K562 (cell line): ENCODE measurements at regions not wholly inside any gene's neighbourhood (a gene's known extent, or its start where the extent isn't known, plus 50 kb on each side); places are given as distances from the start of the nearest gene placed in this dataset.

ENCODE experiments used
- ATAC-seq: fragments of 200-7000 bp; cut with Tn5 transposase; 3 replicates; pipeline ENCODE4 v1.9.1; 2020; ENCODE audit warnings: moderate library complexity
- BruUV-seq: library from RNA; stranded (reverse); fragments of 400-500 nt; replicated peaks from 2 replicates; lab custom pipeline; 2021; lab: Mats Ljungman, UMichigan
- CTCF ChIA-PET: fragments of 300-600 bp; formaldehyde crosslinking; extraction: SDS; loops from one replicate; lab custom pipeline; 2021; ENCODE audit warnings: low intra/inter-chr PET ratio; lab: Yijun Ruan, JAX
- POLR2A ChIA-PET: fragments of 300-600, 350-650 bp; sonication (Branson Sonifier 250); formaldehyde crosslinking; extraction: SDS; loops from one replicate; lab custom pipeline; 2021; ENCODE audit warnings: antibody characterized with exemption, inconsistent platforms; lab: Yijun Ruan, JAX
- DNase-seq, 4 experiments: peaks; one replicate each; pipeline versions ENCODE4 v3.0.0 to v3.0.0-alpha.2; 2011 to 2018; ENCODE audit warnings: low spot score in 3 of 4, mixed read lengths in 3 of 4; ENCODE audit errors: extremely low read depth in 1 of 4
- FAIRE-seq: peaks from 2 replicates; lab custom pipeline; 2011; peaks lifted over from hg19 to GRCh38; lab: Jason Lieb, UNC
- H2AFZ ChIP-seq: 2 replicates; pipeline ENCODE4 v1.6.0; 2011; ENCODE audit warnings: low read depth, low read length, control low read depth, inconsistent platforms
- H3K27ac ChIP-seq: fragments of 200-600 bp; 3 replicates; pipeline ENCODE4 v1.8.0; 2011; ENCODE audit warnings: low read depth, mild to moderate bottlenecking, control low read depth, inconsistent platforms, low read length, moderate library complexity, mixed read lengths; ENCODE audit errors: extremely low read depth
- H3K27me3 ChIP-seq, 2 experiments: fragments of 300-600 bp in 1 of 2; 2 replicates in 1 of 2; 3 replicates in 1 of 2; pipeline versions ENCODE4 v1.6.0 to v1.8.0; 2011; ENCODE audit warnings: inconsistent platforms in 2 of 2, low read length in 2 of 2, mild to moderate bottlenecking in 1 of 2, mixed read lengths in 1 of 2, moderate library complexity in 1 of 2; ENCODE audit not compliant: control insufficient read depth in 2 of 2, insufficient read depth in 2 of 2
- H3K36me3 ChIP-seq: fragments of 300-600 bp; 3 replicates; pipeline ENCODE4 v1.8.0; 2011; ENCODE audit warnings: mild to moderate bottlenecking, low read length, inconsistent platforms; ENCODE audit not compliant: control insufficient read depth, insufficient read depth
- H3K4me1 ChIP-seq, 2 experiments: fragments of 200-600 bp in 1 of 2; replicated peaks in 1 of 2; 2 replicates in 1 of 2; 3 replicates in 1 of 2; pipeline versions ENCODE4 v1.5.1 to v1.8.0; 2011; ENCODE audit warnings: inconsistent platforms in 2 of 2, low read length in 2 of 2, mild to moderate bottlenecking in 1 of 2, mixed read lengths in 1 of 2, moderate library complexity in 1 of 2; ENCODE audit not compliant: control insufficient read depth in 2 of 2, insufficient read depth in 2 of 2
- H3K4me2 ChIP-seq: 2 replicates; pipeline ENCODE4 v1.6.1; 2011; ENCODE audit warnings: low read length, control low read depth, inconsistent platforms, mixed read lengths; ENCODE audit not compliant: insufficient read depth
- H3K4me3 ChIP-seq: fragments of 200-600 bp; sonication (generic), shearing (Covaris generic); 2 replicates; pipeline ENCODE4 v1.5.1; 2016; ENCODE audit warnings: control low read depth, inconsistent platforms
- H3K79me2 ChIP-seq: fragments of 200-600 bp; 3 replicates; pipeline ENCODE4 v1.8.0; 2011; ENCODE audit warnings: low read length, inconsistent platforms; ENCODE audit not compliant: control insufficient read depth, insufficient read depth
- H3K9ac ChIP-seq, 2 experiments: 2 replicates each; pipeline versions ENCODE4 v1.6.0 to v1.6.1; 2011; ENCODE audit warnings: low read depth in 2 of 2, low read length in 2 of 2, control low read depth in 1 of 2, inconsistent platforms in 1 of 2, mild to moderate bottlenecking in 1 of 2, mixed read lengths in 1 of 2; ENCODE audit not compliant: insufficient read depth in 1 of 2
- H3K9me1 ChIP-seq: one replicate; pipeline ENCODE4 v1.6.0; 2011; ENCODE audit warnings: inconsistent platforms, mild to moderate bottlenecking, low read length, moderate library complexity; ENCODE audit not compliant: control insufficient read depth, insufficient read depth
- H3K9me3 ChIP-seq: replicated peaks from 2 replicates; pipeline ENCODE4 v1.5.1; 2011; ENCODE audit warnings: low read depth, low read length, inconsistent platforms; ENCODE audit not compliant: control insufficient read depth, insufficient read depth
- H4K20me1 ChIP-seq: replicated peaks from 2 replicates; pipeline ENCODE4 v1.6.1; 2011; ENCODE audit warnings: low read length, inconsistent platforms, mixed read lengths; ENCODE audit not compliant: control insufficient read depth, insufficient read depth
- ESRRB ChIP-seq: fragments of 250-450 bp; sonication (Bioruptor Pico); IDR thresholded peaks from 2 replicates; pipeline ENCODE4 v1.5.0; 2020; ENCODE audit warnings: mild to moderate bottlenecking, moderate library complexity, borderline replicate concordance
- NR3C1 ChIP-seq: sonication (generic); formaldehyde crosslinking; IDR thresholded peaks from 2 replicates; pipeline ENCODE4 v1.8.1; 2022; ENCODE audit warnings: missing genetic modification reagents
- POLR2H ChIP-seq: IDR thresholded peaks from 2 replicates; pipeline ENCODE4 v1.6.1; 2016; ENCODE audit warnings: missing genetic modification characterization, low read depth, mild to moderate bottlenecking, control low read depth, missing compliant biosample characterization, moderate library complexity
- PTTG1 ChIP-seq: fragments of 450-650 bp; IDR thresholded peaks from 2 replicates; pipeline ENCODE4 v1.6.1; 2016; ENCODE audit warnings: low read depth, mild to moderate bottlenecking, missing genetic modification characterization, missing compliant biosample characterization
- RBM39 ChIP-seq: fragments of 200-400 bp; formaldehyde crosslinking; optimal IDR thresholded peaks from 2 replicates; pipeline ENCODE3; 2018; ENCODE audit warnings: low read depth, low read length
- SLC30A9 ChIP-seq: fragments of 250-450 bp; sonication (Bioruptor Pico); IDR thresholded peaks from 2 replicates; pipeline ENCODE4 v1.8.0; 2022; ENCODE audit warnings: mild to moderate bottlenecking, moderate library complexity
- ZNF23 ChIP-seq: fragments of 250-450 bp; sonication (Bioruptor Pico); IDR thresholded peaks from 2 replicates; pipeline ENCODE4 v1.4.0; 2020; ENCODE audit warnings: mild to moderate bottlenecking
- ZNF311 ChIP-seq: fragments of 250-450 bp; sonication (Bioruptor Pico); IDR thresholded peaks from 2 replicates; pipeline ENCODE4 v1.4.0; 2020; ENCODE audit warnings: mild to moderate bottlenecking, moderate library complexity
- in situ Hi-C: fragments of 300-500 bp; cut with MboI; formaldehyde crosslinking; loops from 4 replicates; pipeline ENCODE4 v1.15.0; 2018; ENCODE audit warnings: inconsistent platforms, mixed read lengths
- intact Hi-C: fragments of 100-400 bp; cut with micrococcal nuclease; formaldehyde crosslinking; loops from 2 replicates; pipeline ENCODE4 v1.14.2; 2022
- TF ChIP-seq, protein P1 (sequence below): fragments of 450-650 bp; IDR thresholded peaks from 2 replicates; pipeline ENCODE4 v1.6.1; 2016
- TF ChIP-seq, protein P2 (sequence below): fragments of 450-650 bp; IDR thresholded peaks from 2 replicates; pipeline ENCODE4 v1.7.1; 2018; ENCODE audit warnings: mild to moderate bottlenecking, low read depth; ENCODE audit not compliant: partially characterized antibody

DNA sequence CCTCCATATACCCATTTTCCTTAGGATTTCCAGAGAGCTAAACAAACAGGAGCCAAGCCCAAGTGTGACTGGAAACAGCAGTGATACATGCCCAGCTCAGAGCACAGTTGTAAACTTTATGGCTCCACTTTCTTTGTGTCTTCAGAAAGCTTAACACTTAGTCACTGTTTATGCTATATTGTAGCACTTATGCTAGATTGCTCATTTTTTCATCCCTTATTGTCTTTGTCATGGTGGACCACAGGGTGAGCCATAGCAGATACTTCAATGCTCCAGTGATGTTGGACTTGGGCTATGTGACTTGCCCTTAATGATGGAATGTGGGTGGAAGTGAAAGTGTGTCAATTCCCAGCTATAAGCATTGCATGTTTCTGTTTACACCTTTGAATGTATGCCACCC lies 401.6 kb downstream of the METTL4 start:
- no peaks in the 10 kb centered on the region for H3K9me3 ChIP-seq
- POLR2A ChIA-PET, result interaction anchor here (0.8 to 1.5 kb wide), 3 partner anchors 10 to 18 kb away, joined by 3 read pairs; no protein-coding TSS in a partner anchor
- TF ChIP-seq ZNF311 (CRISPR knock-in tag) (no peak), SLC30A9 (CRISPR knock-in tag) (no peak), ESRRB (CRISPR knock-in tag) (no peak), RBM39 (no peak), ZNF23 (no peak), PTTG1 (tag) (no peak), NR3C1 (CRISPR knock-in tag) (no peak), POLR2H (no peak)
- TF ChIP-seq, protein P1, sequence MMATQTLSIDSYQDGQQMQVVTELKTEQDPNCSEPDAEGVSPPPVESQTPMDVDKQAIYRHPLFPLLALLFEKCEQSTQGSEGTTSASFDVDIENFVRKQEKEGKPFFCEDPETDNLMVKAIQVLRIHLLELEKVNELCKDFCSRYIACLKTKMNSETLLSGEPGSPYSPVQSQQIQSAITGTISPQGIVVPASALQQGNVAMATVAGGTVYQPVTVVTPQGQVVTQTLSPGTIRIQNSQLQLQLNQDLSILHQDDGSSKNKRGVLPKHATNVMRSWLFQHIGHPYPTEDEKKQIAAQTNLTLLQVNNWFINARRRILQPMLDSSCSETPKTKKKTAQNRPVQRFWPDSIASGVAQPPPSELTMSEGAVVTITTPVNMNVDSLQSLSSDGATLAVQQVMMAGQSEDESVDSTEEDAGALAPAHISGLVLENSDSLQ, result no peak
- TF ChIP-seq, protein P2, sequence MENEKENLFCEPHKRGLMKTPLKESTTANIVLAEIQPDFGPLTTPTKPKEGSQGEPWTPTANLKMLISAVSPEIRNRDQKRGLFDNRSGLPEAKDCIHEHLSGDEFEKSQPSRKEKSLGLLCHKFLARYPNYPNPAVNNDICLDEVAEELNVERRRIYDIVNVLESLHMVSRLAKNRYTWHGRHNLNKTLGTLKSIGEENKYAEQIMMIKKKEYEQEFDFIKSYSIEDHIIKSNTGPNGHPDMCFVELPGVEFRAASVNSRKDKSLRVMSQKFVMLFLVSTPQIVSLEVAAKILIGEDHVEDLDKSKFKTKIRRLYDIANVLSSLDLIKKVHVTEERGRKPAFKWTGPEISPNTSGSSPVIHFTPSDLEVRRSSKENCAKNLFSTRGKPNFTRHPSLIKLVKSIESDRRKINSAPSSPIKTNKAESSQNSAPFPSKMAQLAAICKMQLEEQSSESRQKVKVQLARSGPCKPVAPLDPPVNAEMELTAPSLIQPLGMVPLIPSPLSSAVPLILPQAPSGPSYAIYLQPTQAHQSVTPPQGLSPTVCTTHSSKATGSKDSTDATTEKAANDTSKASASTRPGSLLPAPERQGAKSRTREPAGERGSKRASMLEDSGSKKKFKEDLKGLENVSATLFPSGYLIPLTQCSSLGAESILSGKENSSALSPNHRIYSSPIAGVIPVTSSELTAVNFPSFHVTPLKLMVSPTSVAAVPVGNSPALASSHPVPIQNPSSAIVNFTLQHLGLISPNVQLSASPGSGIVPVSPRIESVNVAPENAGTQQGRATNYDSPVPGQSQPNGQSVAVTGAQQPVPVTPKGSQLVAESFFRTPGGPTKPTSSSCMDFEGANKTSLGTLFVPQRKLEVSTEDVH, result no peak
- TF ChIP-seq, all 486 proteins: peak for 0
- H3K4me3 ChIP-seq, result no peak overlapping the region
- no peak for ATAC-seq
- CTCF ChIA-PET, result no interaction called here
- H3K9me1 ChIP-seq, result no peaks in the 10 kb centered on the region
- no peak overlapping the region for H3K27ac ChIP-seq
- no peaks in the 10 kb centered on the region for H4K20me1 ChIP-seq
- H3K4me2 ChIP-seq, result no peak overlapping the region
- no peaks in the 10 kb centered on the region for H3K79me2 ChIP-seq
- no peak for FAIRE-seq
- no TSS peak for BruUV-seq
- H3K27me3 ChIP-seq, result no peaks in the 10 kb centered on the region
- no peak overlapping the region for H3K9ac ChIP-seq
- no peaks in the 10 kb centered on the region for H3K4me1 ChIP-seq
- no peak overlapping the region for H2AFZ ChIP-seq
- DNase-seq, result no peak
- intact Hi-C loops (no loop called here), in situ Hi-C loops (no loop called here)
- H3K36me3 ChIP-seq, result no peaks in the 10 kb centered on the region
